GM21367 (cell line): ENCODE measurements at regions not wholly inside any gene's neighbourhood (a gene's known extent, or its start where the extent isn't known, plus 50 kb on each side); places are given as distances from the start of the nearest gene placed in this dataset.

Experiments
- ATAC-seq: cut with Tn5 transposase; IDR thresholded peaks from one replicate; pipeline ENCODE4 v1.9.1; 2021; ENCODE audit not compliant: unreplicated experiment

DNA sequence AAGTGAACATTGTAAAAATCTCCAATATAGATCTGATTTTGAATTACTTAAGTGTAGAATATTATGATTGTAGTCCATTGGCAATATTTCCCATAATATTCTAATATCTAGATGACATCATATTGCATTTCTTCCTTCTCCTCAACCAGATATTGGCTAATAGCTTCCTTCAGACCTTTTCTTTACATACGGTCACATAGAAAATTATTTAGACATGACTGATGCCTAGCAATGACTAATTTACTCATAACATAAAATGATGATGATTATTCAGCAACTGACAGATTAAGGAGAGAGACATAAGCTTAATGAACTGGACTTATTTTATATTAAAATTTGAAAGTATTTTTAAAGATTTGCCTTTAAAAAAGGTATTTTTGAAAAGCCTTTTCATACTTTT, 1287.6 kb downstream of the STIM2 start:
- ATAC-seq = no peak

DNA sequence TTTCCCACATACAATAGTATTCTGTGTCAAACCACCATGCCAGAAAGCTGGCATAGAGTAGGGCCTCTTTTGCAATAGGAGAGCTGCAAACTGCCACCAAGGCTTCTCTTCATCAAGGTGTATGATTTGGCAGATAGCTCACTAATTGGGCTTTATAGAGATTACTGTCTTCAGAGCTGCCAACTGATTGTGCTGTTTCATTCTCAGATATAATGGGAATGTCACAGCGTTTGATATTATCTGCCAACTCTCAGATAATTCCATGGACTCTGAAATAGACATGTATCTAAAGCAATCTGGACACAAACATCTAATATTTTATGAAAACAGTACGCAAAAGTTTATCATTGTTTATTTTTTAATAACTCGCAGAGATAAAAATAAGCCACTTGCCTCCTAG, 1289.1 kb downstream of the STIM2 start:
- no peak for ATAC-seq

DNA sequence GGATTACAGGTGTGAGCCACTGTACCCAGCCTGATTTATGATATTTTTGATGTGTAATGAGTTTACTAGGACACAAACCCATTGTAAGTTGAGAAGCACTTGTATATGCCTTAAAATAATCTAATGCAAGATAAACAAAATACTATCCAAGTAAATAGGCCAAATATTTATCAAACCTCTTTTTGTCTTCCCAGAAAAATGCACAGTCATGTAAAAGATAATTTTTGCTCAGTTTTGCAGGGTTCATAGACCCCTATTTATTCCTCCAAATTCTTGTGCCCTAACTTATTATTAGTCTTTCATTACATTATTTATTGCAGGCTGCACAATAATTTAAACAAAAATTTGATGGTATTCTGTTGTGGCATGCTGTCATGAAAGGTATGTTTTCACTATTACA, 1290.7 kb downstream of the STIM2 start:
- ATAC-seq = no peak

DNA sequence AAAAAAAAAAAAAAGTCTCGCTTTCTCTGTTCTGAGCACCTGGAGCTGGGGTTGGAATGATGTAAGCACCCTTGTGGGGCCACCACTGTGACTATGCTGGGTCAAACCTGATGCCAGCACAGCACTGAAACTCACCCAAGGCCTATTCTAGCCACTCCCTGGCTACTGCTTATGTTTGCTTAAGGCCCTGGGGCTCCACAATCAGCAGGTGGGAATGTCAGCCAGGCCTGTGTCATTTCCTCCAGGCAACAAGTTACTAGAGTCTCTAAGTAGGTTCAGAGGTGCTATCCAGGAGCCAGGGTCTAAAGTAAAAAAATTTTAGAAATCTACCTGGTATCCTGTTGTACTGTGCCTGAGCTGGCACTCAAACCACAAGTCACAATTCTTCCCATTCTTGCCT, 1306.8 kb downstream of the STIM2 start:
- ATAC-seq = no peak

DNA sequence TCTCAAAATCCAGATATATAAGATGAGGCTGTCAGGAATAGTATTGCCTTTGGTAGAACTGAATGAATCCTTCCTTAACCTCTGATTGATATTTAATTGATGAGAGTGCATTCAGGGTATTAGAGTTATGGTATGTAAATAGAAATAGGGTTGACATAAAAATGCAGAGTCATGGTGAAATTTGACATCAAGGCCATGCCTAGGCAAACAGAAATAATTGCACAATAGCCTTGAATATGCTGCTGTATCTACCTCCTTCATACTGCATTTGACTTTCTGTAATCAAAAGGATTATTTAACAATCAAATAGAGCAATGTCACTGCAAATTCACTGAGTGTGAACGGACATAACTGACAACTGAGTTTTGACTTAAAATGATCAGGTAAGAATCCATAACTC, 1316.3 kb downstream of the STIM2 start:
- no peak for ATAC-seq

DNA sequence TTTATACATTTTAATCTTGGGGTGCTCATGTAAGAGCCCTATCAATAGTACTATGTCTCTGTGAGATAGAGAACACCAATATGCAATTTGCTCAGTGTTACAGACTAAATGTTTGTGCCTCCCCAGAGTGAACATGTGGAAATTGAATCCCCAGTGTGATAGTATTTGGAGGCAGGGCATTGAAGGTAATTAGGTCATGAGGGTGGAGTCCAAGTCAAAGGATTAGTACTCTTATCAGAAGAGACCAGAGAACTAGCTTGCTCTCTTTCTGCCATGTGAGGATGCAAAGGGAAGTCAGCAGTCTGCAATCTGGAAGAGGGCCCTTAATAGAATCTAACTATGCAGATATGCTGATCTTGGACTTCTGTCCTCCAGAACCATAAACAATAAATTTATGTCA, 1317.0 kb downstream of the STIM2 start:
- ATAC-seq = no peak

DNA sequence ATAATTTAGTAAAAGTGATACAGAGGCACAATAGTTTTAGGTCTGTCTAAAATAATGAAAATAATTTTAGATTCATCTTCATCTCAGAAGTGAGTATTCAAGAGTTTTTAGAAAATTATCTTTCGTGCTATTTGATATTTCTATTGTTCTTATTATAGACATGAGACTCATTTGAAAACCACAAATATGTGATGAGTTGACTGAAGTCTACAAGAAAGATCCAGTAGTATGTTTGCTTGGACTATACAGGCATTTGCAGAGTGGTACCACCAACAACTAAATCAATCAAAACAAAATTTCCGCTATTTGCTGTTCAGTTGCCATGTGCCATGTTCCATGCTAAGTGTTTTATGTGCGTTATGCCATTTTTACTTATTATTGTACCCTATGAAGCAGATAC, 1318.5 kb downstream of the STIM2 start:
- ATAC-seq = no peak

DNA sequence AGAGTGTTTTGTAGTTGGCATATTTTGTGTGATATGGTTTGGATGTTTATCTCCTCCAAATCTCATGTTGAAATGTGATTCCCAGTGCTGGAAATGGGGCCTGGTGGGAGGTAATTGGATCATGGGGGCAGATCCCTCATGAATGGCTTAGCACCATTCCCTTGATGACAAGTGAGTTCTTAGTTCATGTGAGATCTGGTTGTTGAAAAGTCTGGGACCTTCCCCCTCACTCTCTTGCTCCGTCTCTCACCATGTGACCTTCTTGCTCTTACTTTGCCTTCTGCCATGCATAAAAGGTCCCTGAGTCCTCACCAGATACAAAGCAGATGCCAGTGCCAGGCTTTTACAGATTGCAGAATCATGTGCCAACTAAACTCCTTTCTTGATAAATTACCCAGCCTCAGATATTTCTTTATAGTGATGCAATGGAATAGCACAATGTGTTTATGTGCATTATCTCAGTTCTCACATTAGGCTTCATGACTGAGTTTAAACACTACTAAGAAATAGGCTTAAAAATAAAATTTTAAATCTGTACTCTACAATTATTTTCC, 1348.8 kb downstream of the STIM2 start:
- no peak for ATAC-seq

DNA sequence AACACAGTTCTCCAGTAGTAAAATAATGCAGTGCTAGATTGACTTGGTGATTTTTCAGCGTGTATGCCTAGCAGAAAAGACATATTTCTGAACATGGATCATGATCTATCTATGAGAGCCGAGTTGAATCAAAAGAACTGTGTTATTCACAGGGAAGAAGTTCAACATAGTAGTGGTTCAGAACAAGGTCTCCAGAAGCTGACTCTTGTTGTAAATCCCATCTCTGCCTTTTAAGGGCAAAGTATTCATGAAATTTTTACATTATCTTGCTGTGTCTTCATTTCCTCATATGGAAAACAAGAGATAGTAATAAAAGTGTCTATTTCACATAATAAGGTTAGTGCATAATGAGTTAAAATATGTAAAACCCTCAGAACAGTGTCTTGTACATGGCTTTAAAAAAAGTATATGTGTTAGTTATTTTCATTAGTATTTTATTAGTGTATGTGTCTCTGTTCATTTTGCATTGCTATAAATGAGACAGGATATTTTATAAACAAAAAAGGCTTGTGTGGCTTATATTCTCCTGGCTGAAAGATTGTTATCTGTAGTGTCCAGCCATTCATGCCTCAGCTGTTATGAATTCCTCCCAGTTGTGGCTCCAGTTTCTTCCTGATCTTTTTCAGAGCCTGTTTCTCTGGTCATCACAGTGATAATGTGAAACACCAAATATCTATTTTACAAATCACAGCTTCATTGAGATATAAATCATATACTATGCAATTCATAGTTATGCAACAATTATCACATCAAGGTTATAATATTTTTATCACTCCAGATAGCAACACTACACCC, 1351.2 kb downstream of the STIM2 start:
- no peak for ATAC-seq

DNA sequence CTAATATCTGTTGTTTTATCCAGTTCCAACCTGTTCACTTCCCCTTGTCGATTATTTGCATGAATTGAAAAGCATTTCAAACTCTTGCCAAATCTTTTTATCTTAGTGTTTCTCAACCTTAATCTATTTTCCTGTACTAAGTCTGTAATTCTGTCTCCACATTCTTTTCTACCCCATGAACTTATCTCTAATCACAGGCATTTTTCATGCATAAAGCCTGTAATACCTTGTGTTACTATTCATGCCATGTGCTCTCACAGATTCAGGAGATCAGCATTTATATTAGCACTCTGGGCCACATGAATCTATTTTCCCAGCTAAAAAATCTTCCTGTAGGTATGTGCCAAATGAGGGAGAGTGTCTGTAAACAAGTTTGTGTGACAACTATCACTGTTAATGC, 1360.9 kb downstream of the STIM2 start:
- no peak for ATAC-seq

DNA sequence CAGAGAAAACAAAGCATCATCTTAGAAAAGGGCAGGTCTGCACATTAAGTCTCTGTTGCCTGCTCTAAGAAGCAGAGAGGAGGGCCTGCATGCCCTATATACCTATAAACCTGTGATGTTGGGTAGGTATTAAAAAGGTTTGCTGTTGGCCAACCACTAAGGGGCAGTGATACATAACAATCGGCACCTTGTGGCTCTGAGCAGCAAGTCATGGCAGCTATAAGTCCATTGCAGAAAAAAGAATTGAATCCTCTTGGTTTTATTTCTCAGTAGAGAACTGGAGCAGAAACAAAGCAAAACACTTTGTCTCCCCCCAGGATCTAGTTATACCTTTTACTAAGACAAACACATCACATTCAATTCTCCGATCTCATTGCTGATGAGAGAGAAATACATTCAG, 1364.4 kb downstream of the STIM2 start:
- ATAC-seq = no peak

DNA sequence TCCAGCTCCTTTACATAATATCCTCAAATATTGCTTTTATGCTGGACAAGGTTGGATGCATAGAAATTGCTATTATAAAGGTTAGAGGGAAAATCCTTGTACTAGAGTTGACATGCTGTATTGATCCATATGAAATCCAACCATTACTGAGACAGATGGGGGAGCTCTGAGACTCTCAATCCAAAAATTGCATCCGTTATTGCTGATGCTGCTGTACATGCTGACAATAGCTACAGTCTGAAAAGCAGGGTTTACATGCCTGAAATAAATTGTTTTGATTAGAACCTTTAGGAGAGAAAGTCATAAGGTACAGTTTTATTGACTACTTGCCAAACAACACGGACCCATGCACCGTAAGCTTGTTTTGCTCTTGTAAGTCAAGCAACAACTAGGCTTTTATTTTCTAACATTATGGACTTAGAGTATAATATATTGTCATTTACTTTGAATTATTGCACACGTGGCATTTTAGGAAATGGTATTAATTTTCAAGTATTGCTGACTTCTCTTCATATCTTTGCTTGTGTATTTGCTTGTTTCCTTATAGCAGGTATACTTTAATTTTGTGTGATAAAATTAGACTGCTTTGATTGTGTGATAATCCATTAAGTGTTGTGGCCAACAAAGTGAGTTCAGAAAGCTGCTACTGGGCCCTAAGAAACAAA, 1365.2 kb downstream of the STIM2 start:
- no peak for ATAC-seq

DNA sequence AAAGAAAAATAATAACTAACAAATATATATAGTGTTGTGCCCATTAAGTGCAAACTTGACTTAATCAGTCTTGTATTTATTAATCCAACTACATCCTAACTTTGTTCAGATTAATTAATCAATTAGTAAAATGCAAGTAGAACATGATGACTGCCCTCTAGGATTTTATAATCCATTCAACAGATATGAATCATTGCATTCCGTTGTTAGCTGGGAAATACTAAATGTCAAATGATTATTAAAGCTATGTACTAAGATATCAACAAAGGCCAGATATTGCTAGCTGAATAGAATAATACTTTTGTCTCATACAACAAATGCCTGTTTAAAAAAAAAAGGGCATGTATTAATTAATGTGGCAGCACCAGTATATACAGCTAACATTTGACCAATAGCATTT, 1366.3 kb downstream of the STIM2 start:
- no peak for ATAC-seq

DNA sequence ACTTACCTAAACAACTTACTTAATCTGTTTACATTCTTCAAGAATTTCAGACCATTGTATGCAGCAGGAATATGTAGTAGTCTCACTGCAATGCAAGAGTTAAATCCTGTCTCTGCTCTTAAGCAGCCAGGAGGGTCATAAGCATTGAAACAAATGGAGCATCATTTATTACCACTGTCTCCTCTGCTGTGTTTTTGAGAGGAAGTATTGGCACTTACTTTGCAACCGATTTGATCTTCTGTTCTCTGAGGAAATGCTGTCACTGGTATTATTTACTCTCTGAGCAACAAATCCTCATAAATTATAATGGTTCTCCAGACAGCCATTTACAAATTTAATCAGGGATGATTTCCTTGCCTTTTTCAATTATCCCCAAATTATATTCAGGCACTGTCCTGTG, 1367.1 kb downstream of the STIM2 start:
- ATAC-seq = no peak

DNA sequence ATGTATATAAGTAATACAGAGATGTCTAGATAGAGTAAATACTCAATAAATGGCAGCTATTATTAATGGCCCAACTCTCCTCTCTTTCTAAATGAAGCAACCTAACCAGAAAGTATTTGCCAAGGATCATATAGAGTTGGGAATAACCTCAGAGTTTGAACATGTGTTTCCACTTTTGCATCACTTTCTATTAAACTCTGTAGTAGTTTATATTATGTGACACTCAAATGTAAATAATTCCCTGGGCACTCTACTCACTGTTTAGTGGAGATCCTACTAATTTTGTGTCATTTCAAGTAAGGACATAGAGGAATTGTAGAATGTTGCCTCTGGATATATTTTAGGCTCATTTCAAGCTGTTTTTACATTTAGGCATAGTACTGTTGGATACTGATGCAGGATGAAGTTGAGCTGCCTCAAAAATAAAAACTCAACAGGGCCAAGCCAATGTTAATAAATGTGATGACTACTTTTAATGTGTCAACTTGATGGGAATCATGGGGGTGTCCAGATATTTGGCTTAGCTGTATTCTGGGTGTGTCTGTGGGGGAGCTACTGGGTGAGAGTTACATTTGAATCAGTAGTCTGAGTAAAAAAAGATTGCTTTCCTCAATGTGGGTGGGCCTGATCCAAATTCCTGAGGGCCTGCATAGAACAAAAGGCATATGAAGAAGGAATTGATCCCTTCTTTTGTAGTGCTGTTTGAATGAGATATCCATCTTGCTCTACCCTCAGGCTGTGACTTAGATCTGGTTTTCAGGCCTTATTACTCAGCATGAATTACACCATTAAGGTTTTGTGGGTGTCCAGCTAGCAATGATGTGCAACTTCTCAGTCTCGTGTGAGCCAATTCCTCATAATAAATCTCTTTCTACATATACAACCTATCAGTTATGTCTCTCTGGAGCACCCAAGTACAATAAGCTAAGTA, 1368.2 kb downstream of the STIM2 start:
- ATAC-seq = no peak

DNA sequence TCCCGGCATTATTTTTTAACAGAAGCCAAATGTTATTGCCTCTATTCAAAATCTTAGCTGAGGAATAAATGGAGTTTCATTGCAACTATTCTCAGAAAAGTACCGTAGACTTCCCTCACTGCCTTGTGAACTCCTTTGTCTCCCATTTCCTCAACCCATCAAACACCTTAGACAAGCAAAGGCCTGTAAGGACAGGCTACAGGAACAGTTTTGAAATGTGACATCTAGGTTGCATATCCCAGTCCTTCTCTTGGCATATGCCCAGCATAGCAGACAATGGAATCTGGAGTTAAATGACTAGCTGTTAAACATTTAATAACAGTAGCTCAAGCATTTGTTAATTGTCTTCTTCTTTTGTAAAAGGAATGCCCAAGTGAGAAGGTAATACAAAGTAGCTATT, 1371.7 kb downstream of the STIM2 start:
- no peak for ATAC-seq

DNA sequence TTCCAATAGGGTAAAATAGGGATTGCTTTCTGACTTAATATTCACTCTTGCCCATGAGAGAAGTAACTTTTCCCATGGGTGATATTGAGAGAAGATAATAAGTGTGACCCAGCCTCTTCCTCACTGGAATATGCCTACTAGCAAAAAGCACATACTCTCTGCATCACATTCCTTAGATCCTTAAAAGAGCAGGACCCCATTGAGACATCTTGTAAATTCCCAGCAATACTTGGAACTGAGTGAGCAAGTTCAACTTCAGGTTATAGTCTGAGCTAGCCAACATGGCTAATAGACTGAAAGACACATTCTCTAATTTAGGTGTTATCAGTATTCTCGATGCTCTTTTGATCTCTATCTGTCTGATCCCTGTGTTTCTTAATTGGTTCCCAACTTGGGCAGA, 1372.3 kb downstream of the STIM2 start:
- no peak for ATAC-seq

DNA sequence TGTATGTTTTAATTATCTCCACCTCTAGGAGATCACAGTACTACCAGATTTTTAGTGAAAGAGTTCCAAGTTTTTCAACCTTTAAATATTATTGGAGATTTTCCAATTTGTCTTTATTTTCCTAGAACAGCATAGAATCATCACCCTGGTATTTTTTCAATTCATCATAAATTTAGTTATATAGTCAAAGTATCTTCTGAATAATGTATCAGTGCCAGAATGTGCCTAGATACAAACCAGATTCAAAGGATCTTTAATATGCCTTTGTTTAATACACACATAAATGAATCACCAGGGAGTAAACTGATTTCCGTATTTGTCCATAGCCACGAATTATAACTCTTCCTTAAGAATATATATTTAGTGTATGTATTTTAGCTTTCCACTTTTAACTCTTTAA, 1373.1 kb downstream of the STIM2 start:
- no peak for ATAC-seq

DNA sequence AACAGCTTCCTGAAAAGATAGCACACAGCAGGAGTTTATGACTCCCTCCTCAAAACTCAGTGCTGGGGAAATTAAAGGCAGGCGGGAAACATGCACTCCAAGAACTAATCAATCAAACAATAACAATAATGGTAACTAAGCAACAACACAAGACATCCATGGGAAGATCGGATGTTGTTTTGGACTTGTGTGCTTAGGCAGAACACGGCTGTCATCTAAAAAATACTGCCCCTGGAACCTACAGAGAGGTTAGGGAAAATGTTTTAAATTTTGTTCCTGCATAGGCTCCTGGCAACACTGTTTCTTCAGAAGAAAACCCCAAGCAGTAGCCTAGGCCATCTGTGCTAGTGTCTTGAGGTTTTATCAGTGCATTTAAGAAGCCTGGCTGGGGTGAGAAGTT, 1378.2 kb downstream of the STIM2 start:
- no peak for ATAC-seq

DNA sequence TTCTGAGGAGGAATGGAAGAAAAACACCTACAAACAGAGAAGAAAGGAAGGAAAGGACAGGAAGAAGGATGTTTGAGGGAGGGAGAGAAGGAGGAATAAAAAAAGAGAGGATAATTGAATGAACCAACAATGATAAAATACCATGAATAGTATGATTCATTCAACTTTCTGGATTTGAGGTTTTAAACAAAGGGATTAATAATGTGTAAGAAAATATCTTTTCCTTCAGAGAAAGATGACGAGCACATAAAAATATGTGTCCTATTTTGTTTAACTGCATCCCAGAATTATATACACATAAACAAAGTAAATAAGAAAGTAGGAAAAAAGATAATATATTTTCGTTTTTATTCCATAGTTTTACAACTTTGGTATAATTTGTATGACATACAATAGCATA, 1380.4 kb downstream of the STIM2 start:
- ATAC-seq = no peak

DNA sequence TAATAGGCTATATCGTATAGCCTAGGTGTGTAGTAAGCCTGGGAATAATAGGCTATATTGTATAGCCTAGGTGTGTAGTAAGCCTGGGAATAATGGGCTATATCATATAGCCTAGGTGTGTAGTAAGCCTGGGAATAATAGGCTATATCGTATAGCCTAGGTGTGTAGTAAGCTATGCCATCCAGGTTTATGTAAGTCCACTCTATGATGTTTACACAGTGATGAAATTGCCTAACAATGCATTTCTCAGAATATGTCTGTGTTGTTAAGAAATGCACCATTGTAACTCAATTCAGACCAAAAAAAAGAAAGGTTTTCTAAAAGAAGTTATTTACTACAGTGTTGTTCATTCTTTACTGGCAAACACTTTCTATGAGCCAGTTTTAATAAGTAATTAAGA, 1387.2 kb downstream of the STIM2 start:
- no peak for ATAC-seq
